Skeletal muscle tissue (tissue), 4 donors: ENCODE measurements at regions not wholly inside any gene's neighbourhood (a gene's known extent, or its start where the extent isn't known, plus 50 kb on each side); places are given as distances from the start of the nearest gene placed in this dataset. TPM values are rescaled to one million over a fixed set of nuclear protein-coding genes. Genes with fewer than 3 reads are reported as not detected.

Source experiments
- H3K27ac ChIP-seq: one replicate; pipeline ENCODE4 v1.7.0; 2013; ENCODE audit warnings: mild to moderate bottlenecking, low read depth, low read length, inconsistent platforms
- H3K27me3 ChIP-seq, 3 donors: one replicate each; pipeline ENCODE4 v1.7.0; 2013; ENCODE audit warnings: low read length in 3 of 3; ENCODE audit not compliant: control insufficient read depth in 3 of 3, insufficient read depth in 3 of 3
- H3K36me3 ChIP-seq, 3 donors: one replicate each; pipeline ENCODE4 v1.7.0; 2013; ENCODE audit warnings: low read length in 3 of 3; ENCODE audit not compliant: control insufficient read depth in 3 of 3, insufficient read depth in 3 of 3
- H3K4me1 ChIP-seq, 3 donors: one replicate each; pipeline ENCODE4 v1.7.0; 2013; ENCODE audit warnings: low read length in 3 of 3, mild to moderate bottlenecking in 3 of 3; ENCODE audit not compliant: control insufficient read depth in 3 of 3, insufficient read depth in 3 of 3
- H3K4me3 ChIP-seq, 3 donors: one replicate each; pipeline ENCODE4 v1.7.0; 2013; ENCODE audit warnings: low read length in 3 of 3
- H3K9ac ChIP-seq, 3 donors: one replicate each; pipeline ENCODE4 v1.7.0; 2013; ENCODE audit warnings: low read length in 3 of 3, mild to moderate bottlenecking in 3 of 3, moderate library complexity in 2 of 3, low read depth in 1 of 3
- H3K9me3 ChIP-seq, 3 donors: one replicate each; pipeline ENCODE4 v1.7.0; 2013; ENCODE audit warnings: low read length in 3 of 3; ENCODE audit not compliant: control insufficient read depth in 3 of 3
- small RNA-seq: library from RNA; depleted of rRNA; stranded (forward); fragments of <200 nt; gene quantifications from one replicate; pipeline ENCODE3, GENCODE V24; 2014
- donor health status: Osteomylitis.

- H3K27ac ChIP-seq = no peak overlapping the region
- no peaks in the 10 kb centered on the region for H3K36me3 ChIP-seq
- no peak overlapping the region for H3K9ac ChIP-seq
- no peaks in the 10 kb centered on the region for H3K4me1 ChIP-seq
- H3K27me3 ChIP-seq = no peaks in the 10 kb centered on the region
- H3K9me3 ChIP-seq = no peaks in the 10 kb centered on the region
- H3K4me3 ChIP-seq = no peak overlapping the region
Measured at GRCh38 chr12:24015833-24016160, 66.3 kb upstream of the SOX5 start.

GRCh38 chr12:24014915-24015832 is 65.7 kb upstream of the SOX5 start:
- no peaks in the 10 kb centered on the region for H3K36me3 ChIP-seq
- no peaks in the 10 kb centered on the region for H3K27me3 ChIP-seq
- H3K4me1 ChIP-seq = no peaks in the 10 kb centered on the region
- no peaks in the 10 kb centered on the region for H3K9me3 ChIP-seq
- no peak overlapping the region for H3K27ac ChIP-seq
- no peak overlapping the region for H3K9ac ChIP-seq
- H3K4me3 ChIP-seq = no peak overlapping the region

GRCh38 chr12:24014240-24014639 is 64.8 kb upstream of the SOX5 start:
- Histone ChIP-seq H3K36me3 (no peaks in the 10 kb centered on the region), H3K27me3 (no peaks in the 10 kb centered on the region), H3K4me3 (no peak overlapping the region), H3K4me1 (no peaks in the 10 kb centered on the region), H3K27ac (no peak overlapping the region), H3K9me3 (no peaks in the 10 kb centered on the region), H3K9ac (no peak overlapping the region)

- Histone ChIP-seq H3K36me3 (no peaks in the 10 kb centered on the region), H3K27ac (no peak overlapping the region), H3K27me3 (no peaks in the 10 kb centered on the region), H3K4me1 (no peaks in the 10 kb centered on the region), H3K4me3 (no peak overlapping the region), H3K9ac (no peak overlapping the region), H3K9me3 (no peaks in the 10 kb centered on the region)
Measured at GRCh38 chr12:24012528-24012927, 63.1 kb upstream of the SOX5 start.

GRCh38 chr12:24011927-24012507 is 62.5 kb upstream of the SOX5 start:
- Histone ChIP-seq H3K27me3 (no peaks in the 10 kb centered on the region), H3K27ac (no peak overlapping the region), H3K36me3 (no peaks in the 10 kb centered on the region), H3K9me3 (no peaks in the 10 kb centered on the region), H3K4me1 (no peaks in the 10 kb centered on the region), H3K9ac (no peak overlapping the region), H3K4me3 (no peak overlapping the region)

GRCh38 chr12:24008166-24008565 is 58.7 kb upstream of the SOX5 start:
- Histone ChIP-seq H3K4me3 (no peak overlapping the region), H3K9me3 (no peaks in the 10 kb centered on the region), H3K9ac (no peak overlapping the region), H3K36me3 (no peaks in the 10 kb centered on the region), H3K27me3 (no peaks in the 10 kb centered on the region), H3K4me1 (no peaks in the 10 kb centered on the region), H3K27ac (no peak overlapping the region)

Small RNA genes in the stretch of these regions (small RNA-seq; reads per million reads assigned to genes)
- not detected for gene MIR920
- 0.09 reads per million for gene RN7SL38P
